ENCODE measurements at regions not wholly inside any gene's neighbourhood (a gene's known extent, or its start where the extent isn't known, plus 50 kb on each side); places are given as distances from the start of the nearest gene placed in this dataset.

- no peak for TF ChIP-seq CTCF (IDR thresholded peaks at IDR 0.05)
- no peak for TF ChIP-seq EP300 (IDR thresholded peaks at IDR 0.05)
- TF ChIP-seq CBX8 (IDR thresholded peaks at IDR 0.05) = no peak
Measured at GRCh38 chr6:112853162-112853561, 506.0 kb downstream of the RFPL4B start.

Measured in A549 (cell line).